ENCODE measurements at regions not wholly inside any gene's neighbourhood (a gene's known extent, or its start where the extent isn't known, plus 50 kb on each side); places are given as distances from the start of the nearest gene placed in this dataset.

DNA sequence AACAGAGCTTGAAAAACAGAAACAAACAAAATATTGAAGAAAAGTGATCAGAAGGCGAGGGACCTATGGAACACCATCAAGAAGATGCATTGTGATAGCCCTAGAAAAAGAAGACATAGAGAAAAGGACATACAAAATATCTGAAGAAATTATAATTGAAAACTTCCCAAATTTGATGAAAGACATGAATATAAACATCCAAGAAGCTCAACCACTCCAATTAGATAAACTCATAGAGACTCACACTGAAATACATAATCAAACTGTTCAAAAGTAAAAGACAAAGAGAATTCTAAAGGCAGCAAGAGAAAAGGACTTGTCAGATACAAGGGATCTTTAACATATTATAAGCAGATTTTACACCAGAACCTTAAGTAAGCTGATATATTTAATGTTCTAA, 869.8 kb downstream of the PCDH18 start:
- no peak for DNase-seq (ENCODE audit: low spot score)

GRCh38 chr4:136653640-136654406, 878.5 kb downstream of the PCDH18 start:
- no peak for DNase-seq (ENCODE audit: low spot score)

- DNase-seq (ENCODE audit: low spot score) = no peak
Measured at GRCh38 chr4:136651932-136652331, 880.4 kb downstream of the PCDH18 start.

GRCh38 chr4:136651278-136651667, 881.0 kb downstream of the PCDH18 start:
- DNase-seq (ENCODE audit: low spot score) = no peak

- DNase-seq (ENCODE audit: low spot score) = no peak
Measured at GRCh38 chr4:136650541-136651277, 881.6 kb downstream of the PCDH18 start.

DNA sequence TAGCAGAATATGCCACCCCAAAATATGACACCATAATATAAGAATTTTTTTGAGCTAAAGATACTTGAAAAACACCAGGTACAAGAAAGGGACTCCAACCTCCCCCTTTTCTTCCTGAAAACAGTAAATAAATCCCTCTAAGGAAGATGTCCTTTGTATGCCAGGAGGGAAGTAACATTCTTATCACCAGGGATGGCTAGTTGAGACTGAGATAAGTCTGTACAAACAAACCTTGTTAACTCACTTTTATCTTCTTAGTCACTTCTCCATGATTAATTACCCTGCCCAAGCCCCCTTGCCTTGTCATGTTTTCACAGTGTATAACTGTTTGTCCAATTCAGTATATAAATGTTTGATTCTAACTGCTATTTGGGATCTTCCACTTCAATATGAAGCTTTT, 888.0 kb downstream of the PCDH18 start:
- DNase-seq (ENCODE audit: low spot score) = no peak

DNA sequence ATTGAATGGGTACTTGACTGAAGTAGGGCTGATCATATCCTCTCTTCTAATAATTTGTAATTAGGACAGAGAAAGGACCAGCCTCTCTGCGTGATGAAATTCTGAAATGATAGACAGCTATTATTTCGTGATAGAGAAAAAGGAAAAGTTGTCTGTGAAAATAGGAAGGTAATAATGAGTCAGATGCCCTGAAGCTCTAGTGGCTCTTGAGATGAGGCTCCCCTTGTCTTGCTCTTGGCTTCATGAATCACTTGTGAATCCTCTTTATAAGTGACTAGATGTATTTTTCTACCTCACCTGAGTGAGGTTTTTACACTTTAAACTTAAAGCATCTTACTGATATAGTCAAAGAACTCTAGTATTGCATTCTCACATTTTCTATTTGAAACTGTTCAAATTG, 888.9 kb downstream of the PCDH18 start:
- no peak for DNase-seq (ENCODE audit: low spot score)

DNA sequence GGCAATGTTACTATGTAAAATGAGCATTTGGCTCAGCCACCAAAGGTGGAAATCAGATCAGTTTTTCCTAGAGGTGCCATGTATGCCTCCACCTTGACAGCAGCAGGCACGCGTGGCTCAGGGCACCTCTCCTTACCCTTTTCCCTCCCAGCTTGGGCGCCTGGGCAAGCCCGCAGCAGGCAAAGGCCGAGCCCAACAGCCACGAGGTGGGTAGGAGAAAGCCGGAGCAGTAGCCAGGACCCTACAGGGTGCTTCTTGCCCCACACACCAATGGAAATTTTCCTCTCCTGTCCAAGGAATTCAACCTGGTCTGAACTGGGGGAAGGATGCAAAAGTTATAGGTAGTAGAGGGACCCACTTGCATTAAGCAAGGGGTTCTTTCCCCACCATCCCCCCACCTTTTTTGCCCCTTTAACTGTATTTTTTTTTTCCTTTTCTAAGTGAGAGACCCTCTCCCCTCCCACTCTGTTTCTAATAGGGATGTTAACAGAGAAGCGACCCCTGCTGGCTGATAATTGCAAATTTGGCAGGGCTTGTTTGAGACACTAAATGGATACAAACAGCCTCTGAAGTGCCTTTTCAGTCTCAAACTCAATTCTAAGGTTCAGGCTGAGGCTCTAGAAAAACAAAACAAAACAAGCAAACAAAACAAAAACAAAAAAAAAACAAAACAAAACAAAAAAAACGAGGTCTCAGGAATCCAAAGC, 895.1 kb downstream of the PCDH18 start:
- DNase-seq (ENCODE audit: low spot score) = no peak

- no peak for DNase-seq (ENCODE audit: low spot score)
Measured at GRCh38 chr4:136636155-136636554, 896.1 kb downstream of the PCDH18 start.

GRCh38 chr4:136634121-136634520, 898.2 kb downstream of the PCDH18 start:
- no peak for DNase-seq (ENCODE audit: low spot score)

GRCh38 chr4:136599890-136600289, 932.4 kb downstream of the PCDH18 start:
- DNase-seq (ENCODE audit: low spot score) = no peak

DNA sequence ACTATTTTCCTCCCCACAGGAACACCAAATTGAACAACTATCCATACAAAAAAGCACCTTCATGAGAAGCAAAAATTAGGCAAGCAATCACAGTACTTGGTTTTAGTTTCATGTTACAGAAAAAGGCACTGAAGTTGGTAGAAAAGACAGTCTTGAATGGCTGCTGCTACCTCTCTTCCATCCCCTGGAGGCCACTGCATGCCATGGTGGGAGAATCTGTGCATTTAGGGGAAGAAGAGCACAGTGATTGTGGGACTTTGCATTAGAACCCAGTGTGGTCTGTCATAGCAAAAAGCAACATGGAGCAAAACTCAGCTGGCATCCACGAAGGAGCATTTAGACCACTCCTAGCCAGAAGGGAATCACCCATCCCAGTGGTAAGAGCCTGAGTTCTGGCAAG, 941.9 kb downstream of the PCDH18 start:
- no peak for DNase-seq (ENCODE audit: low spot score)

DNA sequence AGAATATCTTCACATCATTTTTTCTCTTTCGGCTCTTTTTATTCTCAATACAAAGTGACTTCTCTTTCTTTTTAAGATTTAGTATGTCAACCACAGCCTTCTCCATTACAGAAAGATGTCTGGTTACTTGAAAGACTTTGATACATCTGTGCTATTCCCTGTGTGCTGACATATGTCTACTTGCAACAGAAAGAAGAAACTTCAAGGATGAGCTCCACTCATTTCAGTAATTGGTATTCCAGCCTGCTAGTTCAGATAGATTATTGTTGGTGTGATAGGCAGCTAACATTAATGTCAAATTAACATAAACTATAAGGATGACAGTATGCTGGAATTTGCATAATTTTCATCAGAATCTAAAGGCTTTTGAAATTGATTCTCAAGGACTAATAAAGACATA, 948.7 kb downstream of the PCDH18 start:
- DNase-seq (ENCODE audit: low spot score) = no peak

DNA sequence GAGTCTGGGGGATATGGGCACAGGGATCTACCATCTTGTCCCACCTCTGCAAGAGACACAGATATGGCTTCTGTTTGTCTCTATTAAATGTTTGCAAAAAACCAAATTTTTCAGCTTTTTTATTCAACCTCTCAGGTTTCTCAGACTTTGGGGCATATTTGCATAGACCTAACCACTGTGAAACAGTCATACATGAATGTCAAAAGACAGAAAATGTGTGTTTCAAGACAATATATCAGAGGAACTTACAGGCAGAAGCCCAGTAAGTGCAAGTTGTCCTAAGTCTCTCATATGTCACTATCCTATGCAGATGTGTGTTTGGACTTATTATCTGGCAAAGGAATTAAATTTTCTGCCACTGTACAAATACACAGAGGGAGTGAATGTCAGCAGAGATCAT, 951.2 kb downstream of the PCDH18 start:
- DNase-seq (ENCODE audit: low spot score) = no peak

GRCh38 chr4:136575146-136575545, 957.1 kb downstream of the PCDH18 start:
- DNase-seq (ENCODE audit: low spot score) = no peak

- DNase-seq (ENCODE audit: low spot score) = no peak
Measured at GRCh38 chr4:136573460-136573859, 958.8 kb downstream of the PCDH18 start.

- DNase-seq (ENCODE audit: low spot score) = no peak
Measured at GRCh38 chr4:136571315-136571714, 961.0 kb downstream of the PCDH18 start.

DNA sequence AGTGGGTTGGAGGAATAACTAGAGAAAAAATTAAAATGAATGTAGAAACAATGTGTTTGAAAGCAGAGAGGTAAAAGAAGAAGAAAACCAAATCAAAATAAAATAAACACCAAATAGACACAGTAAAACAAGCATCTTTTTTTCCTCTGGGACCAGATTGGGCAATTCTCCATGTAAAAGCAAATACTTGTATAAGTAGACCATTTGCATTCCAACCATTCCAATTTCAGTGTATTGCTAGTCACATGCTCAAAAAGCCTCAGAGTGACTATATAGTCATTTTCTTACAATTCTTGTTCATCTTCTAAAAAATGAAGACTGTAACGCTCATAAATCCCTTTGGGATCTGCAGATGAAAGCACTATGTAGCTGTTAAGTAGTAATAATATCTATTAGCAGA, 969.5 kb downstream of the PCDH18 start:
- no peak for DNase-seq (ENCODE audit: low spot score)

DNA sequence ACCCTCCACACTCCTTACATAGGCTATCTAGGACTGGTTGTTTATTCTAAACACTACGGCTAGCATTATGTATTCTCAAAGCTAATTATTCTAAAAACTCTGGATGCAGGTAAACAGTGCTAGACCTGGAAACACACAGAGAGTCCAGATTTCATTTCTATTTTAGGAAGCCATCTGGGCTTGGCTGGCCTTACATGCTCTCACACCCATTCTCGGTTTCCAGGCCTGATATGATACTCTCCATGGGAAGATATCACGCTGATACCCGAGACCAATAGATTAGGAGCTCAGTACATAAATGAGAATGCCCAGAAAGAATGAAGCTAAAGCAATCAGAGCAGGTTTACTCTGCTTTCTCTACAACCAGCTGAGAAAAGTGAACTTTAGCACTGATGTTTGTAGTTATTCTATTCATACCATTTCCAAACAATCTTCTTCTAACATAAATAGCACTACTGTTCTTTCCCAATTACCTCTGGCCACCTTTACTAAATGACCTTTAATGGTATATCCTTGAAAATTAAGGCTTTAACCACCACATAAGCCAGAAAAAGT, 973.3 kb downstream of the PCDH18 start:
- no peak for DNase-seq (ENCODE audit: low spot score)

- DNase-seq (ENCODE audit: low spot score) = no peak
Measured at GRCh38 chr4:136557396-136557795, 974.9 kb downstream of the PCDH18 start.

GRCh38 chr4:136554033-136554432, 978.3 kb downstream of the PCDH18 start:
- no peak for DNase-seq (ENCODE audit: low spot score)

DNA sequence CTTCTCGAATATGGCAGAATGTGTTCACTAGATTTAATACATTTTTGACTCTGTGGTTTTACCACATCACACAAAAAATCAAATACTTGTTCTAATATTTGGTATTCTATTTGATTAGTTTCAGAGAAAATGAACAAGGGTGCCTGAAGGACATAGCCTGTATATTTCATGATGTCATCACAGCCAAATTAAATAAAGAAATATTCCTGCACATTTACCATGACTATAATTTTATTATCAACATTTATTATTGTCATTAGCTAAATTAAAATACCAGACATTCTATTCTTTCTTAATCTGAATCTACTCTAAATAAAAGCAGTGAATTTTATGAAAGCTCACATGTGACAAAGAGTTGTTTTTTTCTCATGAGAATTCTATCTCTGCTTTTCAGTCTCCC, 980.5 kb downstream of the PCDH18 start:
- no peak for DNase-seq (ENCODE audit: low spot score)

- no peak for DNase-seq (ENCODE audit: low spot score)
Measured at GRCh38 chr4:136540747-136541146, 991.5 kb downstream of the PCDH18 start.

Measured in Ammon's horn (tissue), 1 donor.